GM18858 (cell line): ENCODE measurements at regions not wholly inside any gene's neighbourhood (a gene's known extent, or its start where the extent isn't known, plus 50 kb on each side); places are given as distances from the start of the nearest gene placed in this dataset.

Experiments used
- ATAC-seq: cut with Tn5 transposase; IDR thresholded peaks from one replicate; pipeline ENCODE4 v1.9.1; 2021; ENCODE audit not compliant: unreplicated experiment

- no peak for ATAC-seq
Measured at GRCh38 chr9:118871531-118871930, 497.7 kb downstream of the BRINP1 start.

GRCh38 chr9:118882684-118883083 lies 486.6 kb downstream of the BRINP1 start:
- no peak for ATAC-seq

- no peak for ATAC-seq
Measured at GRCh38 chr9:118883411-118883810, 485.8 kb downstream of the BRINP1 start.

DNA sequence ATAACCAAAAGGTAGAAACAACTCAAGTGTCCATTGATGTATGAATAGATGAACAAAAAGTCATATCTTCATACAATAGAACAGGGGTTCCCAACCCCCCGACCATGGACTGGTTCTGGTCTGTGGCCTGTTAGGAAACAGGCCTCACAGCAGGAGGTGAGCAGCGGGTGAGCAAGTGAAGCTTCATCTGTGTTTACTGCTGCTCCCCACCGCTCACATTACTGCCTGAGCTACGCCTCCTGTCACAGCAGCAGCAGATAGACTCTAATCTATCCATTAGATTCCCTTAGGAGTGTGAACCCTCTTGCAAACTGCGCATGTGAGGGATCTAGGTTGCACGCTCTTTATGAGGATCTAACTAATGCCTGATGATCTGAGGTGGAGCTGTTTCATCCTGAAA lies 478.0 kb downstream of the BRINP1 start:
- no peak for ATAC-seq

GRCh38 chr9:118896324-118897000 lies 472.8 kb downstream of the BRINP1 start:
- ATAC-seq: no peak

DNA sequence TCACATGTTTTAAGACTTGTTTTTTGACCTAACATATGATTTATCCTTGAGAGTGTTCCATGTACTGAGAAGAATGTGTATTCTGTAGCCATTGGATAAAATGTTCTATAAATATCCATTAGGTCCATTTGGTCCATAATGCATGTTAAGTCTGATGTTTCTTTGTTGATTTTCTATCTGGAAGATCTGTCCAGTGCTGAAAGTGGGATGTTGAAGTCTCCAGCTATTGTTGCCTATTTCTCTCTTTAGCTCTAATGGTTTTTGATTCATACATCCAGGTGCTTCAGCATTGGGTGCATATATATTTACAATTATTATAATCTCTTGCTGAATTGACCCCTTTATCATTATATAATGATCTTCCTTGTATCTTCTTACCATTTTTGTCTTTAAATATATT lies 451.1 kb downstream of the BRINP1 start:
- no peak for ATAC-seq

GRCh38 chr9:118928722-118929121 lies 440.5 kb downstream of the BRINP1 start:
- no peak for ATAC-seq

DNA sequence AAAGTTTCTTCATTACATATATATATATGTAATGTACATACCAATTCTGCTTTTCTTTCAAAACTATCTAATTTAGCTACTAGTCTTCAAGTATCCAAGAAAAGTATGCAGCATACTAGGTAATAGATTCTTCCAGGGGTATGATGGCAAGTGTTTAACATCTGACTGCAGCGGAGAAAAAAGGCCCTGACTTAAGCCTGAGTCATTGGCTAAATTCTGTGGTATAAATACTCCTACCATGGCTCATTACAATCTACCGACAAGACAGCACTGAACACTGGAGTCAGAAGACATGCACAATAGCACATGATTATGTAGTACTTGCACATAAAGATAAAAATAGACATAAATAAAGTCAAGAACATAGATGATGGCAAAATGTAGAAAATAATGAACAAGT lies 439.9 kb downstream of the BRINP1 start:
- no peak for ATAC-seq

DNA sequence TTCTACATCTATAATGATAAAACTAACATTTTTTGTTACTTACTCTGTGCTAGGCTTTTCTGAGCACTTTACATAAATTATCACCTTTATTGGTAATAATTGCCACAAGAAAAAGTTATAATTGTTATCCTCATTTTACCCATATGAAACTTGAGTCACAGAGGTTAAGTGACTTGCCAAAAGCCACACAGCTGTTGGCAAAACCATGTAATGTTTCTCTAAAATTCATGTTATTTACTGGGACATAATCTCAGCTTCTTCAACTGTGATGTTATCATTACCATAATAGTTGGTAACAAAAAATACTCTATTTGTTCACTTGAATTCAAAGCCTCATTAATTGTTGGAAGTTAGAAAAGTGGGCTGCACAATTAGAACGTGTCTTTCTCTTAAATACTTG lies 437.3 kb downstream of the BRINP1 start:
- ATAC-seq: no peak

GRCh38 chr9:118938581-118938980 lies 430.7 kb downstream of the BRINP1 start:
- ATAC-seq: no peak

GRCh38 chr9:118940473-118940872 lies 428.8 kb downstream of the BRINP1 start:
- no peak for ATAC-seq

DNA sequence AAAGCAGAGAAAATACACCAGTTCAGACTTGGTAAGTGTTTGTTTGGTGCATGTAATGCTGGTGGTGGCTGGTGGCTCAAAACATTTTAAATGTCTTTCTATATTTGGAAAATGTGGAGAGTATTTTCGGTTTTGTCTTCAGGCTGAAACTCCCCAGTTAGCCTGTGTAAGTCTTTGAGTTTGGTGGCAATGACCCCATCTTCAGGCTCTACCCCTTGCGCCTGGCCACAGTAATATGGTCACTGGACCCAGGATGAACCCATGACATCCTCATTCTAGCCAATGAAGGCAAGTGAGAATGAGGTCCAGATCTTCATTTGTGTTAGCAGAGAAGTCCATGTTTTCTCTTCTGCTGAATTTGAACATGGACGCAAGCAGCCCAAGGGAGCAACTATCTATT lies 422.6 kb downstream of the BRINP1 start:
- no peak for ATAC-seq

- ATAC-seq: no peak
Measured at GRCh38 chr9:118954857-118955256, 414.4 kb downstream of the BRINP1 start.

DNA sequence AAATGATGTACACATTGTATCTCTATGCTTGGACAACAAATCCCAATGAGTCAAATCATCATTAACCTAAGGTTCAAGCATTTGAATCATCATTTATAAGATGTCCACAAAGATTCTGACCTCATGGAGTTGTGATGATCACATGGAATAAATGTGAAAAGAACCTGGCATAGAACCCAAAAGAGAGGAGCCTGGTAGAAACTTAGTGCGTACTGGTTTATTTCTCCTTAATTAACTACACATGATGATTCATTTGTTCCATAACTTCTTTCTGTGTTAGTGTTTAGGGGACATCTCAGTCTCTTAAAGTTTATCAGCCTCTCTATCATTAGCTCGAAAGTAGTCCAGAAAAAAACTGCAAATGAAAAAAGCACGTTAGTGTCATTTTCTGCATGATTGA lies 411.6 kb downstream of the BRINP1 start:
- no peak for ATAC-seq

DNA sequence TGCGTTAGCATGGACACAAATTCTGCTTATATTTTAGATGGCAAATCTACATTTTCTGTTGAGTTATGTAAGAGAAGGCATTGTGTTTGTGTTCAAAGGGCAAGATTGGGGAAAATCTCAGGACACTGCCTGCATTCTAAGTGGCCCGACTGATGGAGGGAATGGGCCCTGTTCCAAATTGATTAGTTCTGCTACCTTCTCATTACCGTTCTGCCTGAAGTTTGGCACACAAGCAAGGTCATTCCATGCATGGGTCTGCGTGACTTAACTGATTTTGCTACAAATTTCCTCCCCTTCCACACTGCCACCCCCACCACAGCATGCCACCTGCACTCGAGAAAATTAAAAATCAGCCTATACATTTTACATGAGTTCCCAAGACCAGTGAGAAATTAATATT lies 409.9 kb downstream of the BRINP1 start:
- no peak for ATAC-seq

DNA sequence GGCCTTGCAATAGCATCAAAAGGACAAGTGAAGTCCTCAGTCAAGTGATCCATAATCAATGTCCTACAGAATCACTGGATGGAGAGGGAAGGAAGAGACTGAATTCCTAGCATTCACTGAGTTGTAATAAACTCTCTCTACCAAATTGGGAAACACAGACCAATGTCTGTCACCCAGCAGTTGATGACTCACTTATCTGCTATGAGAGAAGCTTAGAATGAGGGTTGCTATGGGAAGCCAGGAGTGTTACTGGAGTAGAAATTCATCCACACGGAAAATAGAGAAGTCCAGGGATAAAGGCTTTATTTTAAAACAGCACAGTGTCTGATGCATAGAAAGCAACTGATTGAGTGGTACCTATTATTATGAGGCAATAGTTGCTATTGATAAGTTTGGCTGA lies 407.4 kb downstream of the BRINP1 start:
- ATAC-seq: no peak

DNA sequence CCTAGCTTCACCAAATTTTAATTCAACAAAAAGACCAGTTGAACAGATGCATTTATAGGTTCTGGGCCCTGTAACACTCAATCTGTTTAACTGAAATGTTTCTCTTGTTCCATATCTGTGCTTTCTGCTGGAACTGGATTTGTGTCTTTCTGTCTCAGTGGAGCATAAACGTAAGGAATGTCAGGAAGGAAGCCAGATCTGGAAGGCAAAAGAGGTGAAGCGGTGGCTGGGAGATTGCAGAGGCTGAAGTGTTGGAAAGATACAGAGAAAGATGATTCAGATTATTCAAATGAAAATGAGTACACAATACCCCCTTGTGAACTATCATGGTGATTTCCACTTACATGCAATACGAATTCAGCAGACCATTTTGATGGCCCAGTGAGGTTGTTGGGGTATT lies 406.8 kb downstream of the BRINP1 start:
- no peak for ATAC-seq

DNA sequence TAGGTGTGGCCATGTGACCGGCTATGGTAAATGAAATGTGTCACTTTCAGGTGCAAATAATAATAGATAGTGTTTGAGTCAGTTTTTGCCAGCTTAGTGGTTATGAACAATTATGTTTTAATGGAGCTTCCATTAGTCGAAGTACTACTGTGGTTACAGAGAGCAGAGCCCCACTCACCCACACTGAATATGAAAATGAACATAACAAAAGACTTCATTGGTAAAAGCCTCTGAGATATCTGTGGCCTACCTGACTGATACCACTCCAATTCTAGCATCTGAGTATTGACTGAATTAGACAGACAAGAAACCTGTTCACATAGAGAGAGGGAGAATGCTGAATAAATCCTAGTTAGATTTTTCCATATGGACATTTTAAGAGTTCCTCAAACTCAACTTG lies 405.6 kb downstream of the BRINP1 start:
- ATAC-seq: no peak

GRCh38 chr9:118967901-118968300 lies 401.3 kb downstream of the BRINP1 start:
- no peak for ATAC-seq

- no peak for ATAC-seq
Measured at GRCh38 chr9:118975736-118976135, 393.5 kb downstream of the BRINP1 start.

DNA sequence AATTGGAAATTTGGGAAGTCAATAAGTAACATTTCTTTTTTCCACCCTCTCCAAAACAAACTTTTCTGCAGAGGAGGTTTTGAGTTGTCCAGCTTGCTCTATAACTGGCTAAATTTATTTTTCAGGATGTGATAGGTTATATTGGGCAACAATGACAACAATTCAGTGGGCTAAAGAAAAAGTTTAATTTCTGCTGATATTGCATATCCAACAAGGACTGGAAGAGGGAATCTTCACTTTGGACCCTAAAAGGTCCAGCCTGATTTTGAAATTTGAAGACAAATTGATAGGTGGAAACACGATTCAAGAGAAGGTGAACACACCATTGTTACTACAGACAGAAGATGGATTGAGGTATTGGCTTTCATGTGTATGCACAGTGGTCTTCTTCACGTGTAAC lies 393.1 kb downstream of the BRINP1 start:
- no peak for ATAC-seq

- no peak for ATAC-seq
Measured at GRCh38 chr9:118984607-118985006, 384.6 kb downstream of the BRINP1 start.

- ATAC-seq: no peak
Measured at GRCh38 chr9:118985851-118986250, 383.4 kb downstream of the BRINP1 start.
